Mesenchymal stem cell (in vitro differentiated cells and primary cell): ENCODE measurements at regions not wholly inside any gene's neighbourhood (a gene's known extent, or its start where the extent isn't known, plus 50 kb on each side); places are given as distances from the start of the nearest gene placed in this dataset.

Experiments
- DNase-seq: peaks from one replicate; pipeline ENCODE4 v3.0.0-alpha.2; 2013
- H2AFZ ChIP-seq: one replicate; pipeline ENCODE4 v1.6.1; 2013; ENCODE audit warnings: low read depth, mild to moderate bottlenecking, control low read depth, inconsistent platforms, low read length, moderate library complexity
- H2AK5ac ChIP-seq: 2 replicates; pipeline ENCODE4 v1.6.1; 2013; ENCODE audit warnings: low read length, moderate library complexity, mild to moderate bottlenecking, inconsistent platforms; ENCODE audit not compliant: severe bottlenecking
- H2BK120ac ChIP-seq: one replicate; pipeline ENCODE4 v1.6.1; 2013; ENCODE audit warnings: low read depth, mild to moderate bottlenecking, inconsistent platforms, low read length, moderate library complexity
- H2BK12ac ChIP-seq, 2 experiments: one replicate each; pipeline ENCODE4 v1.6.1; 2013; ENCODE audit warnings: inconsistent platforms in 2 of 2, low read length in 2 of 2, mild to moderate bottlenecking in 2 of 2, moderate library complexity in 2 of 2, control low read depth in 1 of 2
- H2BK15ac ChIP-seq: one replicate; pipeline ENCODE4 v1.6.1; 2013; ENCODE audit warnings: mild to moderate bottlenecking, low read depth, inconsistent platforms; ENCODE audit not compliant: poor library complexity, severe bottlenecking
- H2BK5ac ChIP-seq: 2 replicates; pipeline ENCODE4 v1.6.1; 2013; ENCODE audit warnings: low read depth, mild to moderate bottlenecking, low read length, control low read depth, inconsistent platforms; ENCODE audit not compliant: poor library complexity, severe bottlenecking
- H3K14ac ChIP-seq, 2 experiments: one replicate each; pipeline ENCODE4 v1.6.1; 2013; ENCODE audit warnings: inconsistent platforms in 2 of 2, low read length in 2 of 2, control low read depth in 1 of 2, mild to moderate bottlenecking in 1 of 2, moderate library complexity in 1 of 2
- H3K18ac ChIP-seq, 2 experiments: one replicate each; pipeline ENCODE4 v1.6.1; 2013; ENCODE audit warnings: inconsistent platforms in 2 of 2, low read length in 2 of 2, control low read depth in 1 of 2, low read depth in 1 of 2, mild to moderate bottlenecking in 1 of 2
- H3K23ac ChIP-seq, 2 experiments: one replicate each; pipeline ENCODE4 v1.6.1; 2013; ENCODE audit warnings: inconsistent platforms in 2 of 2, low read length in 2 of 2, mild to moderate bottlenecking in 2 of 2, moderate library complexity in 2 of 2, control low read depth in 1 of 2
- H3K27ac ChIP-seq: 2 replicates; pipeline ENCODE4 v1.5.1; 2013; ENCODE audit warnings: mild to moderate bottlenecking, moderate library complexity, low read length, control low read depth, inconsistent platforms; ENCODE audit not compliant: poor library complexity, severe bottlenecking
- H3K27me3 ChIP-seq, 2 experiments: 2 replicates each; pipeline versions ENCODE4 v1.6.1 to v1.7.0; 2013; ENCODE audit warnings: low read length in 2 of 2, mild to moderate bottlenecking in 2 of 2, moderate library complexity in 2 of 2, control low read depth in 1 of 2, inconsistent platforms in 1 of 2; ENCODE audit not compliant: control insufficient read depth in 1 of 2, insufficient read depth in 1 of 2
- H3K36me3 ChIP-seq, 2 experiments: 2 replicates each; pipeline versions ENCODE4 v1.6.1 to v1.7.0; 2013; ENCODE audit warnings: low read length in 2 of 2, control low read depth in 1 of 2, inconsistent platforms in 1 of 2, low read depth in 1 of 2, mild to moderate bottlenecking in 1 of 2; ENCODE audit not compliant: insufficient read depth in 2 of 2, control insufficient read depth in 1 of 2
- H3K4ac ChIP-seq, 2 experiments: one replicate each; pipeline ENCODE4 v1.6.1; 2013; ENCODE audit warnings: inconsistent platforms in 2 of 2, low read length in 2 of 2, mild to moderate bottlenecking in 2 of 2, moderate library complexity in 2 of 2, control low read depth in 1 of 2, low read depth in 1 of 2
- H3K4me1 ChIP-seq: 2 replicates; pipeline ENCODE4 v1.6.1; 2013; ENCODE audit warnings: low read depth, low read length, control low read depth; ENCODE audit not compliant: control insufficient read depth, insufficient read depth
- H3K4me2 ChIP-seq: 2 replicates; pipeline ENCODE4 v1.6.1; 2013; ENCODE audit warnings: low read length, mild to moderate bottlenecking, inconsistent platforms; ENCODE audit not compliant: poor library complexity, severe bottlenecking
- H3K4me3 ChIP-seq, 2 experiments: 2 replicates each; pipeline versions ENCODE4 v1.5.1 to v1.7.0; 2013; ENCODE audit warnings: low read length in 2 of 2, mild to moderate bottlenecking in 2 of 2, control low read depth in 1 of 2, low read depth in 1 of 2; ENCODE audit not compliant: insufficient read depth in 1 of 2
- H3K79me1 ChIP-seq: replicated peaks from 2 replicates; pipeline ENCODE4 v1.6.1; 2013; ENCODE audit warnings: mild to moderate bottlenecking, control low read depth, low read length, inconsistent platforms; ENCODE audit not compliant: poor library complexity, severe bottlenecking
- H3K9ac ChIP-seq: 2 replicates; pipeline ENCODE4 v1.7.0; 2013; ENCODE audit warnings: mild to moderate bottlenecking, low read length, moderate library complexity
- H3K9me3 ChIP-seq: 2 replicates; pipeline ENCODE4 v1.7.0; 2013; ENCODE audit warnings: mild to moderate bottlenecking, low read length; ENCODE audit not compliant: control insufficient read depth
- H4K8ac ChIP-seq: one replicate; pipeline ENCODE4 v1.6.1; 2013; ENCODE audit warnings: inconsistent platforms, mild to moderate bottlenecking, low read length, moderate library complexity
- H4K91ac ChIP-seq: one replicate; pipeline ENCODE4 v1.6.1; 2013; ENCODE audit warnings: mild to moderate bottlenecking, low read length, inconsistent platforms
- WGBS: methylation state at CpG from one replicate; pipeline ENCODE4 v1.1.7; 2013; ENCODE audit warnings: mixed read lengths; 5-methylcytosine and 5-hydroxymethylcytosine counted together

- Histone ChIP-seq H2BK120ac (no peak overlapping the region), H3K27ac (no peak overlapping the region), H2BK5ac (no peak overlapping the region), H2BK12ac (no peak overlapping the region), H3K4me2 (no peak overlapping the region), H3K9ac (no peak overlapping the region), H4K91ac (no peak overlapping the region), H3K36me3 (no peaks in the 10 kb centered on the region), H3K23ac (no peak overlapping the region), H2AFZ (no peak overlapping the region), H3K18ac (no peak overlapping the region), H3K4me3 (no peak overlapping the region), H3K4me1 (no peaks in the 10 kb centered on the region), H3K9me3 (no peaks in the 10 kb centered on the region), H3K4ac (no peak overlapping the region), H3K27me3 (no peaks in the 10 kb centered on the region), H3K14ac (no peak overlapping the region), H2BK15ac (no peak overlapping the region), H4K8ac (no peak overlapping the region), H2AK5ac (no peak overlapping the region), H3K79me1 (no peaks in the 10 kb centered on the region)
- 92% methylated on average over 1 of the region's 1 CpG for WGBS
- no peak for DNase-seq
These were observed 111.9 kb upstream of the KLF8 start for GRCh38 chrX:56120242-56120641.

- Histone ChIP-seq H3K4me1 (peaks cover 6% of the 10 kb centered on the region), H2BK5ac (no peak overlapping the region), H3K4me3 (no peak overlapping the region), H3K18ac (no peak overlapping the region), H2AFZ (no peak overlapping the region), H3K4ac (no peak overlapping the region), H2BK12ac (no peak overlapping the region), H3K23ac (no peak overlapping the region), H3K9ac (no peak overlapping the region), H3K14ac (no peak overlapping the region), H2AK5ac (no peak overlapping the region), H3K4me2 (no peak overlapping the region), H2BK120ac (no peak overlapping the region), H4K8ac (no peak overlapping the region), H3K27me3 (no peaks in the 10 kb centered on the region), H2BK15ac (no peak overlapping the region), H3K27ac (no peak overlapping the region), H3K36me3 (no peaks in the 10 kb centered on the region), H4K91ac (no peak overlapping the region), H3K9me3 (no peaks in the 10 kb centered on the region), H3K79me1 (no peaks in the 10 kb centered on the region)
- no peak for DNase-seq
- 87% methylated on average over 1 of the region's 1 CpG for WGBS
These were observed 106.2 kb upstream of the KLF8 start for GRCh38 chrX:56125946-56126345.

- Histone ChIP-seq H2BK5ac (peak overlapping the region; percentile 51), H2AK5ac (peak overlapping the region; percentile 64)
These were observed 102.1 kb upstream of the KLF8 start for GRCh38 chrX:56130031-56130430.

GRCh38 chrX:56130436-56130835 lies 101.7 kb upstream of the KLF8 start:
- H2BK12ac ChIP-seq = no peak overlapping the region
- H3K4me1 ChIP-seq = peaks cover 6% of the 10 kb centered on the region
- no peak for DNase-seq
- WGBS = 80% methylated on average over 3 of the region's 3 CpGs
- no peak overlapping the region for H3K9ac ChIP-seq
- H3K27me3 ChIP-seq = no peaks in the 10 kb centered on the region
- H2BK5ac ChIP-seq = no peak overlapping the region
- H4K8ac ChIP-seq = no peak overlapping the region
- no peak overlapping the region for H3K4me3 ChIP-seq
- H2AK5ac ChIP-seq = peak overlapping the region; percentile 64
- no peak overlapping the region for H2AFZ ChIP-seq
- H2BK15ac ChIP-seq = no peak overlapping the region
- no peak overlapping the region for H3K4ac ChIP-seq
- H4K91ac ChIP-seq = no peak overlapping the region
- H3K4me2 ChIP-seq = no peak overlapping the region
- H3K36me3 ChIP-seq = no peaks in the 10 kb centered on the region
- H3K9me3 ChIP-seq = peaks cover 6% of the 10 kb centered on the region
- no peak overlapping the region for H2BK120ac ChIP-seq
- H3K79me1 ChIP-seq = no peaks in the 10 kb centered on the region
- H3K23ac ChIP-seq = no peak overlapping the region
- H3K27ac ChIP-seq = peak overlapping the region; percentile 89
- no peak overlapping the region for H3K18ac ChIP-seq
- no peak overlapping the region for H3K14ac ChIP-seq

More at GRCh38 chrX:56130031-56130430, 102.1 kb upstream of the KLF8 start:
- H3K9ac ChIP-seq = no peak overlapping the region
- H3K4me3 ChIP-seq = no peak overlapping the region
- no peak overlapping the region for H2AFZ ChIP-seq
- no peak overlapping the region for H3K14ac ChIP-seq
- H2BK120ac ChIP-seq = no peak overlapping the region
- WGBS = 85% methylated on average over 3 of the region's 3 CpGs
- H3K36me3 ChIP-seq = no peaks in the 10 kb centered on the region
- H3K4me1 ChIP-seq = peaks cover 6% of the 10 kb centered on the region
- no peak for DNase-seq
- no peak overlapping the region for H3K23ac ChIP-seq
- H4K91ac ChIP-seq = no peak overlapping the region
- H3K27ac ChIP-seq = peak overlapping the region; percentile 89
- H3K18ac ChIP-seq = no peak overlapping the region
- no peak overlapping the region for H2BK12ac ChIP-seq
- H3K4ac ChIP-seq = no peak overlapping the region
- H2BK15ac ChIP-seq = no peak overlapping the region
- no peak overlapping the region for H4K8ac ChIP-seq
- no peaks in the 10 kb centered on the region for H3K79me1 ChIP-seq
- peaks cover 6% of the 10 kb centered on the region for H3K9me3 ChIP-seq
- no peak overlapping the region for H3K4me2 ChIP-seq
- no peaks in the 10 kb centered on the region for H3K27me3 ChIP-seq
